ENCODE measurements at regions not wholly inside any gene's neighbourhood (a gene's known extent, or its start where the extent isn't known, plus 50 kb on each side); places are given as distances from the start of the nearest gene placed in this dataset.
"Not testable (repeated sequence)": the region's sequence is repeated elsewhere in the genome, so short reads cannot be mapped to it uniquely, and the experiment has no call there.

GRCh38 chr5:86671536-86671935 lies 53.8 kb downstream of the COX7C start:
- no peak for DNase-seq

GRCh38 chr5:86674069-86674468 lies 56.3 kb downstream of the COX7C start:
- DNase-seq: no peak

GRCh38 chr5:86675311-86675710 lies 57.6 kb downstream of the COX7C start:
- no peak for DNase-seq

- no peak for DNase-seq
These were observed 61.8 kb downstream of the COX7C start for GRCh38 chr5:86679529-86679928.

- DNase-seq: no peak
These were observed 62.2 kb downstream of the COX7C start for GRCh38 chr5:86679949-86680348.

- DNase-seq: no peak
These were observed 66.5 kb downstream of the COX7C start for GRCh38 chr5:86684222-86684621.

GRCh38 chr5:86686046-86686445 lies 68.3 kb downstream of the COX7C start:
- no peak for DNase-seq

GRCh38 chr5:86688406-86688805 lies 70.7 kb downstream of the COX7C start:
- no peak for DNase-seq

- no peak for DNase-seq
These were observed 71.5 kb downstream of the COX7C start for GRCh38 chr5:86689103-86689729.

- no peak for DNase-seq
These were observed 91.6 kb downstream of the COX7C start for GRCh38 chr5:86709157-86709881.

GRCh38 chr5:86716121-86716520 lies 98.4 kb downstream of the COX7C start:
- DNase-seq: no peak

GRCh38 chr5:86731319-86732117 lies 113.8 kb downstream of the COX7C start:
- DNase-seq: not testable (repeated sequence)

- DNase-seq: no peak
These were observed 117.6 kb downstream of the COX7C start for GRCh38 chr5:86735370-86735769.

- DNase-seq: no peak
These were observed 119.8 kb downstream of the COX7C start for GRCh38 chr5:86737579-86737978.

GRCh38 chr5:86748538-86749105 lies 130.9 kb downstream of the COX7C start:
- DNase-seq: no peak

GRCh38 chr5:86749841-86750240 lies 132.1 kb downstream of the COX7C start:
- no peak for DNase-seq

GRCh38 chr5:86756839-86757238 lies 139.1 kb downstream of the COX7C start:
- no peak for DNase-seq

GRCh38 chr5:86757824-86758223 lies 140.1 kb downstream of the COX7C start:
- DNase-seq: no peak

- no peak for DNase-seq
These were observed 142.9 kb downstream of the COX7C start for GRCh38 chr5:86760661-86761060.

- DNase-seq: no peak
These were observed 146.2 kb downstream of the COX7C start for GRCh38 chr5:86763929-86764328.

GRCh38 chr5:86765778-86766502 lies 148.2 kb downstream of the COX7C start:
- no peak for DNase-seq

- no peak for DNase-seq
These were observed 151.0 kb downstream of the COX7C start for GRCh38 chr5:86768699-86769202.

GRCh38 chr5:86780018-86780417 lies 162.3 kb downstream of the COX7C start:
- no peak for DNase-seq
